ENCODE measurements at regions not wholly inside any gene's neighbourhood (a gene's known extent, or its start where the extent isn't known, plus 50 kb on each side); places are given as distances from the start of the nearest gene placed in this dataset.

DNA sequence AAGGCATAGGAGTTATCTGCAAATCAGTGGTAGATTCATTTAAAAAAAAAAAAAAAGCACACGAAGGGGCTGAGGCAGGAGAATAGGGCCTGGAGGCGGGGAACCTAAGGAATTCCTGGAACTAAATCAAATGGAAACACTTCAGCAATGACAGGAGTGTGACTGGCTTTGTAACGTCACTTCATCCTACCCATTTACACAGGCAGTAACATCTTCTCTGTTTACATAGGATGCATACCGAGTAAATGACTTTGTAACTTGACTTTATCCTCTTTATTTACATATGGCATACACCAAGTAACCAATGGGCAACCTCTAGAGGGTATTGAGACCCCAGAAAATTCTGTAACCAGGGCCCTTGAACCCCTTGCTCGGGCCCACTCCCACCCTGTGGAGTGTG, 56.4 kb upstream of the IYD start:
- TF ChIP-seq, protein P1, sequence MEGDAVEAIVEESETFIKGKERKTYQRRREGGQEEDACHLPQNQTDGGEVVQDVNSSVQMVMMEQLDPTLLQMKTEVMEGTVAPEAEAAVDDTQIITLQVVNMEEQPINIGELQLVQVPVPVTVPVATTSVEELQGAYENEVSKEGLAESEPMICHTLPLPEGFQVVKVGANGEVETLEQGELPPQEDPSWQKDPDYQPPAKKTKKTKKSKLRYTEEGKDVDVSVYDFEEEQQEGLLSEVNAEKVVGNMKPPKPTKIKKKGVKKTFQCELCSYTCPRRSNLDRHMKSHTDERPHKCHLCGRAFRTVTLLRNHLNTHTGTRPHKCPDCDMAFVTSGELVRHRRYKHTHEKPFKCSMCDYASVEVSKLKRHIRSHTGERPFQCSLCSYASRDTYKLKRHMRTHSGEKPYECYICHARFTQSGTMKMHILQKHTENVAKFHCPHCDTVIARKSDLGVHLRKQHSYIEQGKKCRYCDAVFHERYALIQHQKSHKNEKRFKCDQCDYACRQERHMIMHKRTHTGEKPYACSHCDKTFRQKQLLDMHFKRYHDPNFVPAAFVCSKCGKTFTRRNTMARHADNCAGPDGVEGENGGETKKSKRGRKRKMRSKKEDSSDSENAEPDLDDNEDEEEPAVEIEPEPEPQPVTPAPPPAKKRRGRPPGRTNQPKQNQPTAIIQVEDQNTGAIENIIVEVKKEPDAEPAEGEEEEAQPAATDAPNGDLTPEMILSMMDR (IDR thresholded peaks at IDR 0.05), result no peak
- TF ChIP-seq EZH2 (IDR thresholded peaks at IDR 0.05; ENCODE audit: borderline replicate concordance, insufficient read depth, low read depth, low read length, poor library complexity, severe bottlenecking), result no peak

Measured in B cell (primary cell).